ENCODE measurements at regions not wholly inside any gene's neighbourhood (a gene's known extent, or its start where the extent isn't known, plus 50 kb on each side); places are given as distances from the start of the nearest gene placed in this dataset.
A peak's percentile ranks its signal among the peaks of the same experiment; 100 is the strongest.
"Not testable (repeated sequence)": the region's sequence is repeated elsewhere in the genome, so short reads cannot be mapped to it uniquely, and the experiment has no call there.

DNA sequence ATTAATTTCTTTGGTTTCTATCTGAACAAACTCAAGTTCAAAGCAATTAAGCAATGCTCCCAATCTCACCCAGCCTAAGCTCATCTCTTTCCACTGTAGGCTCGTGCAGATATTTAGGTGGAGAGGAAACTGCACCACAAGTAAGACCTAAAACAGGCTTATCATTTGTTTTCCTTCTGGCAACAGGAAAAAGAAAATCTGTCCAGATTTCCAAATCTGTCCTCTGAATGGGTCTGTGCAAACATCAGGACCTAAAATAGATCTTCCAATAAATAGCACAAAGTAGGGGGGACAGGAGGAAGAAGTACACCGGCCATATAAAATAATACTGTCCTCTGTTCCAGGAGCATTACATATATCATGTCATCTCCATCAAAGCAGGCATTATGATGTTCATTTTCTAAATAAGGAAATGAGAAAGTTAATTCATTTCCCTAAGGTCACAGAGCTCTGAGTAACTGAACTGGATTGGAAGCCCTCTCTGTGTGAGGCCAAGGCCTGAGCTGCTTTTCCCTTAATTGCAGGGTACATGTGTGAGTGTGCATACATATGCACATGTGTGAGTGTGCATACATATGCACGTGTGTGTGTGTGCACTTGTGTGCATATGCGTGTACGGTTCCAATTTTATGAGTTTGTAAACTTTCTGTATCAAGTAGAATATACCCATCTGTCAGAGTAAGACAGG lies 92.8 kb upstream of the PARD3 start:
- DNase-seq, result no peak

DNA sequence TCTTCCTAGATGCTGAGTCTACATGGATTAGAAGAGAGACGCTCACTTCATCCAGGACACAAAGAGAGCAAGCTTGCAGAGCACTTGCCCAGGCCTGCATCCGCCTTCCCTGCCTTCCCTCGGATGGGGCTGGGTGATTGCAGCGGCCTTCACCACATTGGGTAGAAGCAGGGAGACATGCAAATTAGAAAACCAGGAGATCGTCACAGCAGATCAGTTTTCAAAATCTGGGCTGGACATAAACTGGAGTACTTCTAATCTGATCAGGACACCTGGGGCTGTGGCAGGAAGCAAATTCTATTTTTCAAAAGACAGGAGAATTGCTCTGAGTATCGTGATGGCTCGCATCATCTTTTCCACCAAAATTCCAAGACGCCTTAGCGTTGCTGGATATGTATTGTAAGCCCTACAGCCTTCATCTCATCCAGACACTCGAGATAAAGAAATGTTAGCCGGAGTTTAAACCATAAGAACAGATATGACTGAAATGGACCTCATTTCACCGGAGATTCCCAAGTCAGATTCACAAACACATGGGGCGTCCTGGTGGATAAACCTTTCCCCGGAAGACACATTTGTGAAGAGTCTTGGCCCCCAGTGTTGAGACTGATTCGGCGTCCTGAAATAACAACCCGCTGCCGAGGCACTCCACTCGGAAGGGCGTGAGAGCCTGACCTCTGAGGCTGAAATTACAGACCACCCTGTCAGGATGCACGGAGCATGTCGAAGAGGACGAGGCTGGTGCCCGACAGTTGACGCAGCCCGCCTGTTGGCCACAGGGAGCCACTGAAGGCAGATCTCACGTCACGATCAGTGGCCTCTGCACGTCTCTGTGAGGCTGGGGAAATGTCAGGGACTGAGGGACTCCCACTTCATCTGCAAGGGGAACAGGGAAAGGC lies 91.2 kb upstream of the PARD3 start:
- no peak for DNase-seq

DNA sequence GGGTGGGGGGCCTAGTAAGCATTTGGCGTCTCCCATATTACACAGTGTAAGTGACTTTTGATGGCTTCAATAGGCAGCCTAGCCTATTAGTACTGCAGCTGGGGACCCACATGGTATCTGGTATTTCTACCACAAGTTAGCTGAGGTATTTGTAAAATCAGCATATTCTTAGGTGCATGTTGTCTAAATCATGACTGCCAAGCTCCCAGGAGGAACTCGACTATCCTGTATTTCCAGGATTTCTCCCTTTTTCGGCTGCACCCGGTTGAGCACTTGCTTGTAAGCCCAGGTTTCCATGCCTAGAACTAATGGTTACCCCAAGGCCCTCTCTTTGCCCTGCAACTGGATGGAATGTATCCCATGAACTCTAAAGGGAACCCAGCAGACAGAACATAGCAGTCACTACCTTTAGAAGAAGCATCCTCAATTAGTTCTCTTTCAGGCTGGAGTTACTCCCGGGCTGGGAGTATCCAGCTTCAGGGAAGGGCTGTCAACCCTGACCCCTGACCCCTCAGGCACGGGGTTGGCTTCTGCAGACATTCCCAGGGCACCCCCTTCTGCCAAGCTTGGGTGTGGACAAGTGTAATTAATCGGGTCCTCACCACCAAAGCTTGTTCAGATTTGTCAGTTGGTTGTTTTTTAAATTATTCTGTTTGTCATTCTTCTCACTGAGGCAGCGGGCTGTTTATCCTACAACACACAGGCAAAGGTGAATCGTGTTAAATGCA lies 90.3 kb upstream of the PARD3 start:
- no peak for DNase-seq

DNA sequence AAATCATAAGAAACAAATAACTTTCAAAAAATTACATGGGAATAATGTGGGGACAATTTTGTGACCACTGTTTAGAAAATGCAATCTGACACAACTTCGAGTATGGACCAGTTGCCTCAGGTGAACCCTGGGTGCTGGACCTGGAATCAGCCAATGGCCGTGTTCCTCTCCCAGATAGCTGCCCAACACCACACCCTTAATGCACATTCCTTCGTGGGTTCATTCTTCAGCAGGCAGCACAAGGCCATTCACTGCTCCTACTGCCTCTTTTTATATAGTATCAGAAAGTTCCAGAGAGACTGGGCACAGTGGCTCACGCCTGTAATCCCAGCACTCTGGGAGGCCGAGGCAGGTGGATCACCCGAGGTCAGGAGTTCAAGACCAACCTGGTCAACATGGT lies 89.1 kb upstream of the PARD3 start:
- DNase-seq, result no peak

- DNase-seq, result no peak
Measured at GRCh38 chr10:34899161-34899560, 84.1 kb upstream of the PARD3 start.

- no peak for DNase-seq
Measured at GRCh38 chr10:34895977-34896376, 80.9 kb upstream of the PARD3 start.

GRCh38 chr10:34895046-34895445 lies 80.0 kb upstream of the PARD3 start:
- not testable (repeated sequence) for DNase-seq

DNA sequence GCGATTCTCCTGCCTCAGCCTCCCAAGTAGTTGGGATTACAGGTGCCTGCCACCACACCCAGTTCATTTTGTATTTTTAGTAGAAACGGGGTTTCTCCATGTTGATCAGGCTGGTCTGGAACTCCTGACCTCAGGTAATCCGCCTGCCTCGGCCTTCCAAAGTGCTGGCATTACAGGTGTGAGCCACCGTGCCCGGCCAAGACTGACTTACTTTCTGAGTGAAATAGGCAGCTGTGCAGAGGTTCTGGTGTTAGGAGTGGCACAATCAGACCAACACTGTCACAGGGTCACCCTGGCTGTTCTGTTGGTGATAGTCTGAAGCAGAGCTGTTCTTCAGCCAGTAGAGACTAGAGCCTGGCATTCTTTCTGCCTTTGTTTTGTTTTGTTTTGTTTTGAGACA lies 77.4 kb upstream of the PARD3 start:
- DNase-seq, result not testable (repeated sequence)

DNA sequence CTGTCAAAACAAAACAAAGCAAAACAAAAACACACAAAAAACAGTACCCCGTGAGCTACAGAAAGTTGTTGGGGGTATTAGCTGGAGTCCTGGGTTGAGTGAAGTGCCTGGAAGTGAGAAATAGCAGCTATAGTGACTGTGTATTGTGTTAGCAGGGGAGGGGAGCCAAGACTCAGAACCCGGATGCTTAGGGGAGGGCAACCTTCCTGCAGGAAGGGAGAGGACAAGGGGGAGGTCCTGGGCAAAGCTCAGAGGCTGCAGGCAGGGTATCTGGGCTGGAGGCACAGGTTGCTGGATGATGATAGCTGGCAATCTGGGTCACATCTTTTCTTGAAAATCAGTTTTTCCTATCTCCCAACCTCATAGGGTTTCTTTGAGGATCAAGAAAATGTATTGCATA lies 75.8 kb upstream of the PARD3 start:
- no peak for DNase-seq

DNA sequence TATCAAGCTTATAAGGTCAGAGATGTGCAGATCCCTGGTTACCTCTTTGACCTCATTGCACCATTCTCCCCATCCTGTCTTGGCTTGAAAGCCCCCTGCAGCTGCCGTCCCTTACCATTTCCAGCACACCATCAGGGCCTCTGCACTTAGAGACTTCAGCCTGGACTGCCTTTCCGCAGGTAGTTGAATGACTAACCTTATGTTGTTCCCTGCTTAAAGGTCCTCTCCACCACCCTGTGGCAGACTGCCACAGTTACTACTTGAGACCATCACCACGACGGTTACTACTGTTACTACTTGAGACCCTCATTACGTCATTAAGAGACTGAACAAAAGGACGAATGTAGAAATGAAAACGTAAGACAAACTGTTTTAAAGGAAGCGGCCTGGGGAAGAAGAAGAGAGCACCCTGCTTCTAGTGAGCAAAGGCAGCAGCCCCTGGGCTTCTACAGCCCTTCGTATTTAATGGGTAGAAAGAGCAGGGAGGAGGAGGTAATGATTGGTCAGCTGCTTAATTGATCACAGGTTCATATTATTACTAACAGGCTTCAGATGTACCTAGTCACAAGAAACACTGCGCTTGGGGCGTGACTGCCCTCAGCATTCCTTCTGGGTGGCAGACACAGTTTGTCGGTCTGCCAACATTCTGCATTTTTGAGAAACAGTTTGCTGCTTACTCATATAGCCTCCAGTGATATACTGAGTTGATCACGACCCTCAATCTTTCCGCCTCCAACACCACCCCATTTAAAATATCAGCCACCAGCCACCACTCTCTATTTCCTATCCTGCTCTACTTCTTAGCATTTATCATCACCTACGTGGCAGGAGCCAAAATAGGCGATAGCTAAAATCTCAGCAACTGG lies 74.1 kb upstream of the PARD3 start:
- DNase-seq, result no peak

DNA sequence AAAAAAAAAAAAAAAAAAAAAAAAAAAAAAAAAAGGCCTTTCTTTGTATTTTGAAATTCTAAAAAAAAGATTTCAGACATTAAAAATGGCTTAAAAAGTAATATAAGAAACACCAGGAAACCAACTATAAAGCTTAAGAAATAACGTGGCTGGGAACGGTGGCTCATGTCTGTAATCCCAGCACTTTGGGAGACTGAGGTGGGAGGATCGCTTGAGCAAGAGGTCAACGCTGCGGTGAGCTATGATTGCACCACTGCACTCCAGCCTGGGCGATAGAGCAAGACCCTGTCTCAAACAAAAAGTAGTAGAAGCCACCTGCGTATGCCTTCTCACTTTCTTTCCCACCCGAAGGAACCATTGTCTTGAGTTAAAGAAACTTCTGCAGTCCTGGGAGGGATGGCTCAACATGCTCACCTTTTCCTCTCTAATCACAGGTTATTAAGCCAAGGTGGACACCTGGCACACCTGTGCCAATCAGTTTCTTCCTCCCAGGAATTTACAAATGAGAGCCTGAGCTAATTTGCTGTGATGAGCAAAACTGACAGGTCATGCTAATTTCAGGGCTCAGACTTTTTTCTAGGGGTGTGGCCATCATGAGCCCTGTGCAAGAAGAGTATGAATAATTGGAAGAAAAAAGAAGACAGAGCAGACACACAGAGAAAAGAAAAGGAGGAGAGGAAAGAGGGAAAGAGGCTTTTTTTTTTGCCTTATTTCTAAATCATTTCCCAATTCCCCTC lies 72.0 kb upstream of the PARD3 start:
- no peak for DNase-seq

- DNase-seq, result no peak
Measured at GRCh38 chr10:34885898-34886297, 70.8 kb upstream of the PARD3 start.

DNA sequence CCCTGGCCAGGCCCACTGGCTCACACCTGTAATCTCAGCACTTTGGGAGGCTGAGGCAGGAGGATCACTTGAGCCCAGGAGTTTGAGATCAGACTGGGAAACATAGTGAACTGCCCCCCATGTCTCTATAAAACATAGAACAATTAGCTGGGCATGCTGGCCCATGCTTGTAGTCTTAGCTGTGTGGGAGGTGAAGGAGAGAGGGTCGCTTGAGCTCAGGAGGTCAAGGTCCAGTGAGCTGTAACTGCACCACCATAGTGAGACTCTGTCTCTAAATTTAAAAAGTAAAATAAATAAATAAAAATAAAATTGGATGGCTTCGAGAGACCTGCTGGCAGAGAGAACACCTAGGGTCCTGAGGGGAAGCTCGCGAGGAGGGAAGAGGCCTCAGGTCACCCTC lies 69.9 kb upstream of the PARD3 start:
- DNase-seq, result no peak

GRCh38 chr10:34884272-34884952 lies 69.3 kb upstream of the PARD3 start:
- no peak for DNase-seq

DNA sequence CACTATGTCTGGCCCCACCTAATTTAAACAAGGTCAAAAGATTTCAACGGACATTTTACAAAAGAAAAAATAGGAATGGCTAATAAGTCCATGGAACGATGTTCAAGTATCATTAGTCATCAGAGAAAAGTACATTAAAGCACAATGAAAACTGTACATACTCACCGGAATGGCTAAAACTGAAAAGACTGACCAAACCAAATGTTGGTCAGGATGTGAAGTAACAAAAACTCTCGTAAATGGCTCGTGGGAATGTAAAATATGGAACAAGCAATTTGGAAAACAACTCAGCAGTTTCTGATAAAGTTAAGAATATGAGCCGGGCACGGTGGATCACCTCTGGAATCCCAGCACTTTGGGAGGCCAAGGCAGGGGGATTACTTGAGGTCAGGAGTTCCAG lies 65.7 kb upstream of the PARD3 start:
- no peak for DNase-seq

DNA sequence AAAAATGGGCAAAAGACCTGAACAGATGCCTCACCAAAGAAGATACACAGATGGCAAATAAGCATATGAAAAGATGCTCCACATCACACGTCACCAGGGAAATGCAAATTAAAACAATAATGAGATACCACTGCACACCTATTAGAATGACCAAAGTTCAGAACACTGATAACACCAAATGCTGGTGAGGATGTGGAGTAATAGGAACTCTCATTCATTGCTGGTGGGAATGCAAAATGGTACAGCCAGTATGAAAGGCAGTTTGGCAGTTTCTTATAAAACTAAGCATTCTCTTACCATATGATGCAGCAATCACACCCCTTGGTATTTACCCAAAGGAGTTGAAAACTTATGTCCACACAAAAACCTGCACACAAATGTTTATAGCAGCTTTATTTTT lies 63.6 kb upstream of the PARD3 start:
- not testable (repeated sequence) for DNase-seq

DNA sequence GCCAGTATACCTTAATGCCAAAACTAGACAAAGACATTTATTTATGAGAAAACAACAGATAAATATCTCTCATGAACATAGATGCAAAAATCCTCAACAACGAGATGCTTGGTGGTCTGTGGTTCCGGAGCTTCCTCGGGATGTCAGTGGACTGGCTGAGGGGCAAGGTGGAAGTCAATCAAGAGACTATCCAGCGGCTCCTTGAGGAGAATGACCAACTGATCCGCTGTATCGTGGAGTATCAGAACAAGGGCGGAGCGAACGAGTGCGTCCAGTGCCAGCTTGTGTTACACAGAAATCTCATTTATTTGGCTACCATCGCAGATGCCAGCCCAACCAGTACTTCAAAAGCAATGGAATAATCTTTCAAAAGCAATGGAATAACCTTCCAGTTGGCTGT lies 60.0 kb upstream of the PARD3 start:
- DNase-seq, result no peak

DNA sequence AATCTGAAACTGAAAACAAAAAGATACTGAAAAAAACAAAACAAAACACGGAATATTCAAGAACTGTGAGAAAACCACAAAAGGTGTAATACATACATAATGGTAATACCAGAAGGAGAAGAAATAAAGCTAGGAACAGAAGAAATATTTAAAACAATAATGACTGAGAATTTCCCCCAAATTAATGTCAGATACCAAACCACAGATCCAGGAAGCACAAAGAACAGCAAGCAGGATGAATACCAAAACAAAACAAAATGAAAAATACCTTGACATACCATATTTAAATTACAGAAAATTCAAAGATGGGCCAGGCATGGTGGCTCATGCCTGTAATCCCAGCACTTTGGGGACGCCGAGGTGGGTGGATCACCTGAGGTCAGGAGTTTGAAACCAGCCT lies 57.7 kb upstream of the PARD3 start:
- no peak for DNase-seq

GRCh38 chr10:34869135-34869836 lies 54.2 kb upstream of the PARD3 start:
- DNase-seq, result no peak

DNA sequence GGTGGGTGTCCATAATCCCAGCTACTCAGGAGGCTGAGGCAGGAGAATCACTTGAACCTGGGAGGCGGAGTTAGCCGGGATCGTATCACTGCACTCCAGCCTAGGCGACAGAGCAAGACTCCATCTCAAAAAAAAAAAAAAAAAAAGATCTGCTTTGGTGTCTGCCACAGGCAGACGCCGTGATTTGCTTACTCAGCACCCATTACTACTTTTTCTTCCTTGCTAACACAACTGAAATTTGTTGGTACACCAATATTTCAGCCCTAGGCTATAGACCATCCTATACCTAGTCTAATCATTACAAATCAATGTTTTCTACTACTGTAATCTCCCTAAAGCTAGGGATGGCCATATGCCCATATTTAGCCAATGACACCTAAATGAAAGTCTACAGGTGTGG lies 53.5 kb upstream of the PARD3 start:
- DNase-seq, result no peak

GRCh38 chr10:34866848-34867247 lies 51.8 kb upstream of the PARD3 start:
- DNase-seq, result peak; percentile 36

All from RPMI8226 (cell line).